Ishikawa (cell line): ENCODE measurements at regions not wholly inside any gene's neighbourhood (a gene's known extent, or its start where the extent isn't known, plus 50 kb on each side); places are given as distances from the start of the nearest gene placed in this dataset.

ENCODE experiments used
- CEBPB ChIP-seq: IDR thresholded peaks from 2 replicates; pipeline ENCODE4 v1.6.1; 2012
- CREB1 ChIP-seq: IDR thresholded peaks from 2 replicates; pipeline ENCODE4 v1.6.1; 2012; ENCODE audit warnings: low read depth
- EGR1 ChIP-seq: IDR thresholded peaks from 2 replicates; pipeline ENCODE4 v1.6.1; 2012
- EP300 ChIP-seq: IDR thresholded peaks from 2 replicates; pipeline ENCODE4 v1.6.1; 2012; ENCODE audit warnings: borderline replicate concordance
- FOXM1 ChIP-seq: IDR thresholded peaks from 2 replicates; pipeline ENCODE4 v1.6.1; 2012; ENCODE audit warnings: low read depth, borderline replicate concordance
- MAX ChIP-seq: IDR thresholded peaks from 2 replicates; pipeline ENCODE4 v1.6.1; 2012
- NFIC ChIP-seq: IDR thresholded peaks from 2 replicates; pipeline ENCODE4 v1.6.1; 2012
- RAD21 ChIP-seq: IDR thresholded peaks from 2 replicates; pipeline ENCODE4 v1.6.1; 2012; ENCODE audit warnings: low read depth
- TAF1 ChIP-seq: IDR thresholded peaks from 2 replicates; pipeline ENCODE4 v1.6.1; 2012; ENCODE audit warnings: low read depth, mild to moderate bottlenecking
- TCF12 ChIP-seq: IDR thresholded peaks from 2 replicates; pipeline ENCODE4 v1.6.1; 2012; ENCODE audit warnings: low read depth
- TEAD4 ChIP-seq: IDR thresholded peaks from 2 replicates; pipeline ENCODE4 v1.6.1; 2012
- YY1 ChIP-seq: IDR thresholded peaks from 2 replicates; pipeline ENCODE4 v1.6.1; 2012; ENCODE audit warnings: low read depth
- ZBTB7A ChIP-seq: IDR thresholded peaks from 2 replicates; pipeline ENCODE4 v1.6.1; 2012; ENCODE audit warnings: low read depth
- TF ChIP-seq, protein P1 (sequence below): IDR thresholded peaks from 2 replicates; pipeline ENCODE4 v1.6.1; 2012
- TF ChIP-seq, protein P2 (sequence below): IDR thresholded peaks from 2 replicates; pipeline ENCODE4 v1.6.1; 2012; ENCODE audit warnings: low read depth, mild to moderate bottlenecking

DNA sequence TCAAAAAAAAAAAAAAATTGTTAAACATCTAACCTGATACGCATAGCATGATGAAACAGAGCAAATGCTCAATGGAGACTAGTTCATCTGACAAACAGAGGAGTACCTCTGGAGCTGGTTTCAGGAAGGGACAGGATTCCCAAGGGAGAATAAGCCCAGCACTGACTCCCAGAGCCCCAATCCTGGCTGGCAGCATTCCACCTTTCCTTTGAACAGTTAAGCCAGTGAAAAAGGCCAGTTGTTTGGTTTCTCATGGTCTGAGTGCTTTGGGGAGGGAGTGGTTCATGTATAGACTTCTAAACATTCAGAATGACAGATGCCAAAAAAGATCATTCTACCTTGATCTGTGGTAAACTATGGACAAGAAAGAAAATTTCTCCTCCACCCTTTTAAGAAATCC is 277.9 kb upstream of the RARB start:
- TF ChIP-seq CREB1 (no peak), EP300 (no peak), CEBPB (no peak), TEAD4 (no peak), FOXM1 (no peak), TCF12 (no peak), NFIC (no peak), RAD21 (no peak), ZBTB7A (no peak), TAF1 (no peak), MAX (no peak), EGR1 (no peak), YY1 (no peak)
- TF ChIP-seq, protein P1, sequence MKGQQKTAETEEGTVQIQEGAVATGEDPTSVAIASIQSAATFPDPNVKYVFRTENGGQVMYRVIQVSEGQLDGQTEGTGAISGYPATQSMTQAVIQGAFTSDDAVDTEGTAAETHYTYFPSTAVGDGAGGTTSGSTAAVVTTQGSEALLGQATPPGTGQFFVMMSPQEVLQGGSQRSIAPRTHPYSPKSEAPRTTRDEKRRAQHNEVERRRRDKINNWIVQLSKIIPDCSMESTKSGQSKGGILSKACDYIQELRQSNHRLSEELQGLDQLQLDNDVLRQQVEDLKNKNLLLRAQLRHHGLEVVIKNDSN: no peak
- TF ChIP-seq, protein P2, sequence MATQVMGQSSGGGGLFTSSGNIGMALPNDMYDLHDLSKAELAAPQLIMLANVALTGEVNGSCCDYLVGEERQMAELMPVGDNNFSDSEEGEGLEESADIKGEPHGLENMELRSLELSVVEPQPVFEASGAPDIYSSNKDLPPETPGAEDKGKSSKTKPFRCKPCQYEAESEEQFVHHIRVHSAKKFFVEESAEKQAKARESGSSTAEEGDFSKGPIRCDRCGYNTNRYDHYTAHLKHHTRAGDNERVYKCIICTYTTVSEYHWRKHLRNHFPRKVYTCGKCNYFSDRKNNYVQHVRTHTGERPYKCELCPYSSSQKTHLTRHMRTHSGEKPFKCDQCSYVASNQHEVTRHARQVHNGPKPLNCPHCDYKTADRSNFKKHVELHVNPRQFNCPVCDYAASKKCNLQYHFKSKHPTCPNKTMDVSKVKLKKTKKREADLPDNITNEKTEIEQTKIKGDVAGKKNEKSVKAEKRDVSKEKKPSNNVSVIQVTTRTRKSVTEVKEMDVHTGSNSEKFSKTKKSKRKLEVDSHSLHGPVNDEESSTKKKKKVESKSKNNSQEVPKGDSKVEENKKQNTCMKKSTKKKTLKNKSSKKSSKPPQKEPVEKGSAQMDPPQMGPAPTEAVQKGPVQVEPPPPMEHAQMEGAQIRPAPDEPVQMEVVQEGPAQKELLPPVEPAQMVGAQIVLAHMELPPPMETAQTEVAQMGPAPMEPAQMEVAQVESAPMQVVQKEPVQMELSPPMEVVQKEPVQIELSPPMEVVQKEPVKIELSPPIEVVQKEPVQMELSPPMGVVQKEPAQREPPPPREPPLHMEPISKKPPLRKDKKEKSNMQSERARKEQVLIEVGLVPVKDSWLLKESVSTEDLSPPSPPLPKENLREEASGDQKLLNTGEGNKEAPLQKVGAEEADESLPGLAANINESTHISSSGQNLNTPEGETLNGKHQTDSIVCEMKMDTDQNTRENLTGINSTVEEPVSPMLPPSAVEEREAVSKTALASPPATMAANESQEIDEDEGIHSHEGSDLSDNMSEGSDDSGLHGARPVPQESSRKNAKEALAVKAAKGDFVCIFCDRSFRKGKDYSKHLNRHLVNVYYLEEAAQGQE: no peak

- TF ChIP-seq NFIC: no peak
- TF ChIP-seq YY1: no peak
Measured at GRCh38 chr3:25151281-25151902, 276.7 kb upstream of the RARB start.

- TF ChIP-seq RAD21 (no peak), ZBTB7A (no peak), NFIC (no peak), CEBPB (no peak), MAX (no peak), FOXM1 (no peak)
- TF ChIP-seq, protein P1: no peak
- TF ChIP-seq, protein P2: no peak
Measured at GRCh38 chr3:25151903-25152295, 276.2 kb upstream of the RARB start.

GRCh38 chr3:25153136-25153535 is 274.9 kb upstream of the RARB start:
- TF ChIP-seq TCF12 (no peak), EGR1 (no peak), TEAD4 (no peak), RAD21 (no peak), ZBTB7A (no peak), NFIC (no peak)

DNA sequence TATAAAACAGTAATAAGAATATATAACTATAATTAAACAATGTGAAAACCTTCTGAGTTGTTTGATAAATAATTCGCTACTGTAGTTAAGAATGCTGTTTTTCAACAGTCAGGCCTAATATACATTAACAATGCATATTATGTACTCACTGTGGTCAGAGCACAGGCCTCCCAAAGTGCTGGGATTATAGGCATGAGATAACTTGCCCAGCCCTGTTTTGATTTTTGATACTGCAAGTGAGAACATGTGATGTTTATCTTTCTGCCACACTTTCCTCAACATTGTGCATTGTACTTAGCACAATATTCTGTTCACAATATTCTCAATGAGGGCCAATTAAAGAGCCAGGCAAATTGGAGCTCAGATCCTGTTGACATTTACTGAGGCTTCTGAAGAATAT is 274.5 kb upstream of the RARB start:
- TF ChIP-seq, protein P2: no peak
- TF ChIP-seq RAD21 (no peak), ZBTB7A (no peak), CEBPB (no peak), EP300 (no peak), EGR1 (no peak), CREB1 (no peak), TAF1 (no peak)
- TF ChIP-seq, protein P1: no peak
